ENCODE measurements at regions not wholly inside any gene's neighbourhood (a gene's known extent, or its start where the extent isn't known, plus 50 kb on each side); places are given as distances from the start of the nearest gene placed in this dataset.

- Histone ChIP-seq H3K27me3 (ENCODE audit: control insufficient read depth in 5 of 5, insufficient read depth in 4 of 5, low read length in 5 of 5) (peaks cover 0 to 13% (median 5%) of the 10 kb centered on the region in 5 donors), H3K4me3 (ENCODE audit: low read depth in 1 of 5, low read length in 5 of 5) (no peak overlapping the region)
Observed at GRCh38 chr2:128624956-128625355, 306.3 kb upstream of the HS6ST1 start.

GRCh38 chr2:128625421-128625820 is 306.8 kb upstream of the HS6ST1 start:
- H3K9me3 ChIP-seq (ENCODE audit: control insufficient read depth in 5 of 5, low read length in 5 of 5): no peaks in the 10 kb centered on the region
- no peak overlapping the region for H3K4me3 ChIP-seq (ENCODE audit: low read depth in 1 of 5, low read length in 5 of 5)
- H3K27me3 ChIP-seq (ENCODE audit: control insufficient read depth in 5 of 5, insufficient read depth in 4 of 5, low read length in 5 of 5): peaks cover 0 to 13% (median 5%) of the 10 kb centered on the region in 5 donors
- peaks cover 0 to 21% (median 5%) of the 10 kb centered on the region in 5 donors for H3K4me1 ChIP-seq (ENCODE audit: control insufficient read depth in 5 of 5, insufficient read depth in 5 of 5, low read length in 5 of 5)
- no peak overlapping the region for H3K9ac ChIP-seq (ENCODE audit: low read length in 5 of 5)
- no peaks in the 10 kb centered on the region for H3K36me3 ChIP-seq (ENCODE audit: control insufficient read depth in 5 of 5, insufficient read depth in 5 of 5, low read length in 5 of 5)
- H3K27ac ChIP-seq (ENCODE audit: low read depth, low read length): no peak overlapping the region

More at GRCh38 chr2:128624956-128625355, 306.3 kb upstream of the HS6ST1 start:
- Histone ChIP-seq H3K36me3 (ENCODE audit: control insufficient read depth in 5 of 5, insufficient read depth in 5 of 5, low read length in 5 of 5) (no peaks in the 10 kb centered on the region), H3K4me1 (ENCODE audit: control insufficient read depth in 5 of 5, insufficient read depth in 5 of 5, low read length in 5 of 5) (peaks cover 0 to 21% (median 5%) of the 10 kb centered on the region in 5 donors), H3K9ac (ENCODE audit: low read length in 5 of 5) (no peak overlapping the region), H3K9me3 (ENCODE audit: control insufficient read depth in 5 of 5, low read length in 5 of 5) (no peaks in the 10 kb centered on the region), H3K27ac (ENCODE audit: low read depth, low read length) (no peak overlapping the region)

GRCh38 chr2:128625963-128626759 is 307.5 kb upstream of the HS6ST1 start:
- Histone ChIP-seq H3K9ac (ENCODE audit: low read length in 5 of 5) (no peak overlapping the region), H3K36me3 (ENCODE audit: control insufficient read depth in 5 of 5, insufficient read depth in 5 of 5, low read length in 5 of 5) (no peaks in the 10 kb centered on the region), H3K27me3 (ENCODE audit: control insufficient read depth in 5 of 5, insufficient read depth in 4 of 5, low read length in 5 of 5) (peaks cover 0 to 13% (median 5%) of the 10 kb centered on the region in 5 donors), H3K27ac (ENCODE audit: low read depth, low read length) (no peak overlapping the region), H3K9me3 (ENCODE audit: control insufficient read depth in 5 of 5, low read length in 5 of 5) (no peaks in the 10 kb centered on the region), H3K4me3 (ENCODE audit: low read depth in 1 of 5, low read length in 5 of 5) (no peak overlapping the region), H3K4me1 (ENCODE audit: control insufficient read depth in 5 of 5, insufficient read depth in 5 of 5, low read length in 5 of 5) (peaks cover 0 to 21% (median 5%) of the 10 kb centered on the region in 5 donors)

- Histone ChIP-seq H3K9ac (ENCODE audit: low read length in 5 of 5) (no peak overlapping the region), H3K4me3 (ENCODE audit: low read depth in 1 of 5, low read length in 5 of 5) (no peak overlapping the region), H3K27me3 (ENCODE audit: control insufficient read depth in 5 of 5, insufficient read depth in 4 of 5, low read length in 5 of 5) (peaks cover 0 to 13% (median 5%) of the 10 kb centered on the region in 5 donors), H3K27ac (ENCODE audit: low read depth, low read length) (no peak overlapping the region), H3K36me3 (ENCODE audit: control insufficient read depth in 5 of 5, insufficient read depth in 5 of 5, low read length in 5 of 5) (no peaks in the 10 kb centered on the region), H3K9me3 (ENCODE audit: control insufficient read depth in 5 of 5, low read length in 5 of 5) (no peaks in the 10 kb centered on the region), H3K4me1 (ENCODE audit: control insufficient read depth in 5 of 5, insufficient read depth in 5 of 5, low read length in 5 of 5) (peaks cover 0 to 18% (median 5%) of the 10 kb centered on the region in 5 donors)
Observed at GRCh38 chr2:128626760-128627511, 308.3 kb upstream of the HS6ST1 start.

GRCh38 chr2:128628206-128628605 is 309.5 kb upstream of the HS6ST1 start:
- peaks cover 0 to 6% (median 0%) of the 10 kb centered on the region in 5 donors for H3K4me1 ChIP-seq (ENCODE audit: control insufficient read depth in 5 of 5, insufficient read depth in 5 of 5, low read length in 5 of 5)
- H3K27ac ChIP-seq (ENCODE audit: low read depth, low read length): no peak overlapping the region
- H3K27me3 ChIP-seq (ENCODE audit: control insufficient read depth in 5 of 5, insufficient read depth in 4 of 5, low read length in 5 of 5): peaks cover 0 to 13% (median 5%) of the 10 kb centered on the region in 5 donors
- no peak overlapping the region for H3K4me3 ChIP-seq (ENCODE audit: low read depth in 1 of 5, low read length in 5 of 5)
- no peaks in the 10 kb centered on the region for H3K36me3 ChIP-seq (ENCODE audit: control insufficient read depth in 5 of 5, insufficient read depth in 5 of 5, low read length in 5 of 5)
- H3K9ac ChIP-seq (ENCODE audit: low read length in 5 of 5): no peak overlapping the region
- no peaks in the 10 kb centered on the region for H3K9me3 ChIP-seq (ENCODE audit: control insufficient read depth in 5 of 5, low read length in 5 of 5)

GRCh38 chr2:128628996-128629395 is 310.3 kb upstream of the HS6ST1 start:
- Histone ChIP-seq H3K9ac (ENCODE audit: low read length in 5 of 5) (no peak overlapping the region), H3K4me1 (ENCODE audit: control insufficient read depth in 5 of 5, insufficient read depth in 5 of 5, low read length in 5 of 5) (peaks cover 0 to 3% (median 0%) of the 10 kb centered on the region in 5 donors), H3K27ac (ENCODE audit: low read depth, low read length) (no peak overlapping the region), H3K4me3 (ENCODE audit: low read depth in 1 of 5, low read length in 5 of 5) (no peak overlapping the region), H3K36me3 (ENCODE audit: control insufficient read depth in 5 of 5, insufficient read depth in 5 of 5, low read length in 5 of 5) (no peaks in the 10 kb centered on the region), H3K9me3 (ENCODE audit: control insufficient read depth in 5 of 5, low read length in 5 of 5) (no peaks in the 10 kb centered on the region), H3K27me3 (ENCODE audit: control insufficient read depth in 5 of 5, insufficient read depth in 4 of 5, low read length in 5 of 5) (peaks cover 0 to 13% (median 5%) of the 10 kb centered on the region in 5 donors)

- Histone ChIP-seq H3K4me1 (ENCODE audit: control insufficient read depth in 5 of 5, insufficient read depth in 5 of 5, low read length in 5 of 5) (no peaks in the 10 kb centered on the region), H3K27me3 (ENCODE audit: control insufficient read depth in 5 of 5, insufficient read depth in 4 of 5, low read length in 5 of 5) (peaks cover 0 to 11% (median 5%) of the 10 kb centered on the region in 5 donors), H3K27ac (ENCODE audit: low read depth, low read length) (no peak overlapping the region)
Observed at GRCh38 chr2:128630974-128631697, 312.5 kb upstream of the HS6ST1 start.

GRCh38 chr2:128631698-128632500 is 313.2 kb upstream of the HS6ST1 start:
- no peak overlapping the region for H3K9ac ChIP-seq (ENCODE audit: low read length in 5 of 5)
- H3K9me3 ChIP-seq (ENCODE audit: control insufficient read depth in 5 of 5, low read length in 5 of 5): no peaks in the 10 kb centered on the region
- H3K4me3 ChIP-seq (ENCODE audit: low read depth in 1 of 5, low read length in 5 of 5): no peak overlapping the region
- H3K27ac ChIP-seq (ENCODE audit: low read depth, low read length): no peak overlapping the region
- peaks cover 0 to 5% (median 2%) of the 10 kb centered on the region in 5 donors for H3K27me3 ChIP-seq (ENCODE audit: control insufficient read depth in 5 of 5, insufficient read depth in 4 of 5, low read length in 5 of 5)
- no peaks in the 10 kb centered on the region for H3K4me1 ChIP-seq (ENCODE audit: control insufficient read depth in 5 of 5, insufficient read depth in 5 of 5, low read length in 5 of 5)
- no peaks in the 10 kb centered on the region for H3K36me3 ChIP-seq (ENCODE audit: control insufficient read depth in 5 of 5, insufficient read depth in 5 of 5, low read length in 5 of 5)

More at GRCh38 chr2:128630974-128631697, 312.5 kb upstream of the HS6ST1 start:
- H3K9me3 ChIP-seq (ENCODE audit: control insufficient read depth in 5 of 5, low read length in 5 of 5): no peaks in the 10 kb centered on the region
- no peaks in the 10 kb centered on the region for H3K36me3 ChIP-seq (ENCODE audit: control insufficient read depth in 5 of 5, insufficient read depth in 5 of 5, low read length in 5 of 5)
- no peak overlapping the region for H3K9ac ChIP-seq (ENCODE audit: low read length in 5 of 5)
- no peak overlapping the region for H3K4me3 ChIP-seq (ENCODE audit: low read depth in 1 of 5, low read length in 5 of 5)

- no peaks in the 10 kb centered on the region for H3K4me1 ChIP-seq (ENCODE audit: control insufficient read depth in 5 of 5, insufficient read depth in 5 of 5, low read length in 5 of 5)
- no peak overlapping the region for H3K4me3 ChIP-seq (ENCODE audit: low read depth in 1 of 5, low read length in 5 of 5)
- H3K9me3 ChIP-seq (ENCODE audit: control insufficient read depth in 5 of 5, low read length in 5 of 5): no peaks in the 10 kb centered on the region
Observed at GRCh38 chr2:128632501-128632800, 313.8 kb upstream of the HS6ST1 start.

More at GRCh38 chr2:128632501-128632800, 313.8 kb upstream of the HS6ST1 start:
- no peaks in the 10 kb centered on the region for H3K36me3 ChIP-seq (ENCODE audit: control insufficient read depth in 5 of 5, insufficient read depth in 5 of 5, low read length in 5 of 5)
- peaks cover 0 to 2% (median 0%) of the 10 kb centered on the region in 5 donors for H3K27me3 ChIP-seq (ENCODE audit: control insufficient read depth in 5 of 5, insufficient read depth in 4 of 5, low read length in 5 of 5)
- no peak overlapping the region for H3K27ac ChIP-seq (ENCODE audit: low read depth, low read length)
- no peak overlapping the region for H3K9ac ChIP-seq (ENCODE audit: low read length in 5 of 5)
